ENCODE measurements at regions not wholly inside any gene's neighbourhood (a gene's known extent, or its start where the extent isn't known, plus 50 kb on each side); places are given as distances from the start of the nearest gene placed in this dataset.

DNA sequence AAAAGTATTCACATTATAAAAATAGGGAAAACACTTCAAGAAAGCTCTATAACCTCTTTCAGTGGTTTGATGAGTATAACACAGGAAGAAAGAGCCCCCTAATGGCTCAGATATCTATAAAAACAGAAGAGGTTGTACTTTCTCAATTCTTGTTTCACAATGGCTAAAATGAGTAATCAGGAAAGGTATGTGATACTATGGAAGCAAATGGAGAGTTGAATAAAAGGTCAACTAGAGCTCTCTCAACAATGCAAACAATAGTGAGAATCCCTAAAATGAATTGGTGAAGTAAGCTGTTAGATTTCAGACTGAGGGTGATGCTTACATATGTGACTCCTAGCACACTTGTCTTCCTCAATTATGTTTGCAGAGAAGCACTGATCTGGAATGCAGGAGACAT is 584.6 kb upstream of the CDH18 start:
- Mint-ChIP-seq H3K4me1 (ENCODE audit: low read depth) (no peaks in the 10 kb centered on the region), H3K27me3 (no peaks in the 10 kb centered on the region), H3K27ac (no peak overlapping the region), H3K36me3 (ENCODE audit: low read depth) (no peaks in the 10 kb centered on the region), H3K9me3 (peaks cover 4% of the 10 kb centered on the region), H3K4me3 (no peak overlapping the region)
- Histone ChIP-seq H3K27ac (ENCODE audit: low read depth in 1 of 2, low read length in 2 of 2) (no peak overlapping the region), H3K36me3 (ENCODE audit: insufficient read depth, low read length) (no peaks in the 10 kb centered on the region), H3K9me3 (ENCODE audit: control insufficient read depth in 1 of 2, insufficient read depth in 1 of 2, low read length in 2 of 2) (peaks cover 0 to 4% of the 10 kb centered on the region in 2 experiments), H3K27me3 (ENCODE audit: control insufficient read depth in 1 of 2, insufficient read depth in 2 of 2, low read length in 2 of 2) (no peaks in the 10 kb centered on the region), H3K4me1 (ENCODE audit: insufficient read depth, low read length) (no peaks in the 10 kb centered on the region), H3K4me3 (ENCODE audit: low read length) (no peak overlapping the region)
- ChIA-PET POLR2A (no interaction called here), CTCF (no interaction called here)
- TF ChIP-seq, protein P1, sequence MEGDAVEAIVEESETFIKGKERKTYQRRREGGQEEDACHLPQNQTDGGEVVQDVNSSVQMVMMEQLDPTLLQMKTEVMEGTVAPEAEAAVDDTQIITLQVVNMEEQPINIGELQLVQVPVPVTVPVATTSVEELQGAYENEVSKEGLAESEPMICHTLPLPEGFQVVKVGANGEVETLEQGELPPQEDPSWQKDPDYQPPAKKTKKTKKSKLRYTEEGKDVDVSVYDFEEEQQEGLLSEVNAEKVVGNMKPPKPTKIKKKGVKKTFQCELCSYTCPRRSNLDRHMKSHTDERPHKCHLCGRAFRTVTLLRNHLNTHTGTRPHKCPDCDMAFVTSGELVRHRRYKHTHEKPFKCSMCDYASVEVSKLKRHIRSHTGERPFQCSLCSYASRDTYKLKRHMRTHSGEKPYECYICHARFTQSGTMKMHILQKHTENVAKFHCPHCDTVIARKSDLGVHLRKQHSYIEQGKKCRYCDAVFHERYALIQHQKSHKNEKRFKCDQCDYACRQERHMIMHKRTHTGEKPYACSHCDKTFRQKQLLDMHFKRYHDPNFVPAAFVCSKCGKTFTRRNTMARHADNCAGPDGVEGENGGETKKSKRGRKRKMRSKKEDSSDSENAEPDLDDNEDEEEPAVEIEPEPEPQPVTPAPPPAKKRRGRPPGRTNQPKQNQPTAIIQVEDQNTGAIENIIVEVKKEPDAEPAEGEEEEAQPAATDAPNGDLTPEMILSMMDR (IDR thresholded peaks at IDR 0.05): no peak
- intact Hi-C loops (cut with DNase I, micrococcal nuclease): no loop called here
- no peak for DNase-seq
- ATAC-seq (ENCODE audit: poor library complexity): no peak

DNA sequence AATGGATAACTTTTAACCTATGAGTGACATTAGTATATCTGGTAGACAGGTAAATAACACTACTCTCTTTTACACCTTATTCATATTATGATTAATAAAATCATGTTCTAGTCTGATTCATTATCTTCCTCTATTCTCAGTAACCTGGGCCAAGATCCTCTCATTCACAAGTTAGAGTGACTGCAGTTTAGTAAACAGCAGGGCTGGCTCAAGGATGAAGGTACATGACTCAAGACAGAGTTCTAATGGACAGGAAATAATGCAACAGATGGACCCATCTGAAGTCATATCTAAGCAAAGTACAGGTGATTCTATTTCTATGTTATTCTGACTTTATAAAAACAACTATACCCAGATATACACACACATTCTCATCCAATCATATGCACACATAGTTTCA is 582.5 kb upstream of the CDH18 start:
- ATAC-seq (ENCODE audit: poor library complexity): no peak
- no peak overlapping the region for H3K27ac Mint-ChIP-seq
- CTCF ChIA-PET: no interaction called here

DNA sequence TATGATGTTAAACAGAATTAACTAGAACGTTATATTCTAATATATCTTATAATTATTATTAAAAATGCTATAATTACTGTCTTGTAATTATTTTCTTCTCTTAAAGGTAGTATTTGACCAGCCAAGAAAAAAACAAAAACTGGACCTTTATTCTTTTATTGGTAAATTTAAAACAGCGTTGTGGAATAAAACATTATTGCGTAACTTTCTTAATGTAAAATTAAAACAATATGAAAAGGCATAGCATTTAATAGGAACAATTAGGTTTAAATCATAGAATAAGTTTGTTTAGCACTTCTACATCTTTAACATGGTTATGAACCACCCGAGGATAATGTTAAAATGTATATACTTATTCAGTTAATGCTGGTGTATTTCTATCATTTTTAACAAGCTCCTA is 574.5 kb upstream of the CDH18 start:
- no peaks in the 10 kb centered on the region for H3K9me3 ChIP-seq (ENCODE audit: control insufficient read depth in 1 of 2, insufficient read depth in 1 of 2, low read length in 2 of 2)
- no peak overlapping the region for H3K27ac ChIP-seq (ENCODE audit: low read depth in 1 of 2, low read length in 2 of 2)
- Mint-ChIP-seq H3K4me1 (ENCODE audit: low read depth) (no peaks in the 10 kb centered on the region), H3K4me3 (no peak overlapping the region), H3K9me3 (peaks cover 16% of the 10 kb centered on the region), H3K27me3 (no peaks in the 10 kb centered on the region), H3K27ac (no peak overlapping the region), H3K36me3 (ENCODE audit: low read depth) (no peaks in the 10 kb centered on the region)
- H3K4me1 ChIP-seq (ENCODE audit: insufficient read depth, low read length): no peaks in the 10 kb centered on the region
- H3K4me3 ChIP-seq (ENCODE audit: low read length): no peak overlapping the region
- no peaks in the 10 kb centered on the region for H3K27me3 ChIP-seq (ENCODE audit: control insufficient read depth in 1 of 2, insufficient read depth in 2 of 2, low read length in 2 of 2)
- TF ChIP-seq, protein P1 (IDR thresholded peaks at IDR 0.05): no peak
- intact Hi-C loops (cut with DNase I, micrococcal nuclease): no loop called here
- CTCF ChIA-PET: no interaction called here
- POLR2A ChIA-PET: no interaction called here
- H3K36me3 ChIP-seq (ENCODE audit: insufficient read depth, low read length): no peaks in the 10 kb centered on the region
- no peak for ATAC-seq (ENCODE audit: poor library complexity)
- DNase-seq: no peak

More for the DNA sequence above, 582.5 kb upstream of the CDH18 start:
- POLR2A ChIA-PET: no interaction called here
- TF ChIP-seq, protein P1 (IDR thresholded peaks at IDR 0.05): no peak
- Mint-ChIP-seq H3K9me3 (peaks cover 9% of the 10 kb centered on the region), H3K27me3 (no peaks in the 10 kb centered on the region), H3K4me1 (ENCODE audit: low read depth) (no peaks in the 10 kb centered on the region), H3K36me3 (ENCODE audit: low read depth) (no peaks in the 10 kb centered on the region), H3K4me3 (no peak overlapping the region)
- Histone ChIP-seq H3K9me3 (ENCODE audit: control insufficient read depth in 1 of 2, insufficient read depth in 1 of 2, low read length in 2 of 2) (peaks cover 0 to 4% of the 10 kb centered on the region in 2 experiments), H3K27me3 (ENCODE audit: control insufficient read depth in 1 of 2, insufficient read depth in 2 of 2, low read length in 2 of 2) (no peaks in the 10 kb centered on the region), H3K27ac (ENCODE audit: low read depth in 1 of 2, low read length in 2 of 2) (no peak overlapping the region), H3K4me3 (ENCODE audit: low read length) (no peak overlapping the region), H3K36me3 (ENCODE audit: insufficient read depth, low read length) (no peaks in the 10 kb centered on the region), H3K4me1 (ENCODE audit: insufficient read depth, low read length) (no peaks in the 10 kb centered on the region)
- intact Hi-C loops (cut with DNase I, micrococcal nuclease): no loop called here
- DNase-seq: no peak
